ENCODE measurements at regions not wholly inside any gene's neighbourhood (a gene's known extent, or its start where the extent isn't known, plus 50 kb on each side); places are given as distances from the start of the nearest gene placed in this dataset.

DNA sequence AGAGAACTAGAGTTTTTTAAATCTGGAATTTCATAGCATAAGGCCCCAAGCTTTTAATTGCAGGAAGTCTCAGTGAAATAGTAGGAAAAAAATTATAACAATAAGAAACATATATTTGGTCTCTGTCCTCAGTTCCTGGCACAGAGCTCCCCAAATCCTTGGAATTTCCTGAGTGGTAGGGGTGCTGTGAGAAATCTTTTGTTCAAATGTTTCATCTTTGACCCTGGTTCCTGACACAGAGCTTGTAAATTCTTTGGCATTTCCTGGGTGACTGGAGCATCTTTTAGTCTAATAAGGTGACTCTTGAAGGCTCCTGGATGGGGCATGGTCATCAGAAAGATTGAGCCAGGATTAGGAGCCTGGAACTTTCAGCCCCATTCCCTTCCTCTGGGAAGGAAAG, 225.7 kb upstream of the AJAP1 start:
- H3K36me3 Mint-ChIP-seq (ENCODE audit: insufficient read depth, unreplicated experiment), result no peaks in the 10 kb centered on the region

DNA sequence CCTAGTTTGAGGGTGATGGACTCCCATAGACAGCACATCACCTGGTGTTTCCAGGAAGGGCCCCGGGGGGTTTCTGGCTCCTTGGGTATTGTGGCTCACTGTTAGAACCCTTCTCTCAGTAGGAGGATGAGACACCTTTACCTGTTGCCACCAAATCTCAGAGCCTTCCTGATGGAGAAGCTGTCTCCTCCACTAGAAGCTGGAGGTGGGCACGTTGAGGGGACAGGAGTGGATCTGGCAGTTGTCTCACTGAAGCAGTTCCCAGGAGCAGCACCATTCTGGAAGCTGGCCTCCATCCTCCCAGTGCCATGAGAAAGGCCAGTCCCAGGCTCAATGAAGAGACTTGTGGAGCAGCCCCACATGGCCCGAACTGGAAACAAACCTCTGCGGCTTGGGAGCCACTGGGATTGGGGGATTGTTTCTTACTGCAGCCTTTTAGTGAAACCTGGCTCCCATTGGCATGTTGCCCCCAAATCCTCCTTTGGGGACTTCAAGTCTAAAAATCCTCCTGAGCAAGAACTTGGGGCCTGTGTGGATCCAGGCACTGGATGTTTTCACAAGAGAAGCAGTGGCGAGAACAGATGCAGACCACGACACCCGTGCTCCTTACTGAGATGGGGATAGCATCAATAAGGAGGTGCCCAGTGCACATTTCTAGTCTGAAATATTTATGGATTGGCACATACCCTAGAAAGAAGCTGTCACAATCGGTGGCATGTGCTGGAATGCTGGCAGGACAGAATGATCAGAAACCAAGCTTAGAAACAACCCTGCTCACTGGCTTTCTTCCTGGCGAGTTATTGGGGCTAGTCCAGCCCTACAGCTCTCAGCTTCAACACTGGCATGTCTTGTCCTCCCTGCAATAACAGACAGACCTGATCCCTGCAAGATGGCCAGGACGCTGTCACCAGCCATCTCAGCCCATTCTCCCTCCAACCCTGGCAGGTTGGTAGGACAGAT, 223.7 kb upstream of the AJAP1 start:
- no peak for DNase-seq
- BruUV-seq (replicated peaks), result no TSS peak
- Mint-ChIP-seq H3K9me3 (ENCODE audit: low read depth, unreplicated experiment) (peaks cover 12% of the 10 kb centered on the region), H3K27ac (ENCODE audit: unreplicated experiment) (no peak overlapping the region), H3K36me3 (ENCODE audit: insufficient read depth, unreplicated experiment) (no peaks in the 10 kb centered on the region), H3K4me3 (ENCODE audit: low read depth, unreplicated experiment) (no peak overlapping the region), H3K4me1 (ENCODE audit: low read depth, unreplicated experiment) (no peaks in the 10 kb centered on the region), H3K27me3 (ENCODE audit: unreplicated experiment) (no peaks in the 10 kb centered on the region)
- intact Hi-C loops (cut with micrococcal nuclease; ENCODE audit: unreplicated experiment), result no loop called here
- TF ChIP-seq, protein P1, sequence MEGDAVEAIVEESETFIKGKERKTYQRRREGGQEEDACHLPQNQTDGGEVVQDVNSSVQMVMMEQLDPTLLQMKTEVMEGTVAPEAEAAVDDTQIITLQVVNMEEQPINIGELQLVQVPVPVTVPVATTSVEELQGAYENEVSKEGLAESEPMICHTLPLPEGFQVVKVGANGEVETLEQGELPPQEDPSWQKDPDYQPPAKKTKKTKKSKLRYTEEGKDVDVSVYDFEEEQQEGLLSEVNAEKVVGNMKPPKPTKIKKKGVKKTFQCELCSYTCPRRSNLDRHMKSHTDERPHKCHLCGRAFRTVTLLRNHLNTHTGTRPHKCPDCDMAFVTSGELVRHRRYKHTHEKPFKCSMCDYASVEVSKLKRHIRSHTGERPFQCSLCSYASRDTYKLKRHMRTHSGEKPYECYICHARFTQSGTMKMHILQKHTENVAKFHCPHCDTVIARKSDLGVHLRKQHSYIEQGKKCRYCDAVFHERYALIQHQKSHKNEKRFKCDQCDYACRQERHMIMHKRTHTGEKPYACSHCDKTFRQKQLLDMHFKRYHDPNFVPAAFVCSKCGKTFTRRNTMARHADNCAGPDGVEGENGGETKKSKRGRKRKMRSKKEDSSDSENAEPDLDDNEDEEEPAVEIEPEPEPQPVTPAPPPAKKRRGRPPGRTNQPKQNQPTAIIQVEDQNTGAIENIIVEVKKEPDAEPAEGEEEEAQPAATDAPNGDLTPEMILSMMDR (IDR thresholded peaks at IDR 0.05; ENCODE audit: unreplicated experiment), result no peak
- CTCF ChIA-PET, result no interaction called here

More for the DNA sequence above, 225.7 kb upstream of the AJAP1 start:
- CTCF ChIA-PET, result no interaction called here
- intact Hi-C loops (cut with micrococcal nuclease; ENCODE audit: unreplicated experiment), result no loop called here
- TF ChIP-seq, protein P1 (IDR thresholded peaks at IDR 0.05; ENCODE audit: unreplicated experiment), result no peak
- H3K27me3 Mint-ChIP-seq (ENCODE audit: unreplicated experiment), result no peaks in the 10 kb centered on the region
- H3K9me3 Mint-ChIP-seq (ENCODE audit: low read depth, unreplicated experiment), result peaks cover 4% of the 10 kb centered on the region
- no TSS peak for BruUV-seq (replicated peaks)
- H3K27ac Mint-ChIP-seq (ENCODE audit: unreplicated experiment), result no peak overlapping the region
- no peaks in the 10 kb centered on the region for H3K4me1 Mint-ChIP-seq (ENCODE audit: low read depth, unreplicated experiment)
- DNase-seq, result no peak
- H3K4me3 Mint-ChIP-seq (ENCODE audit: low read depth, unreplicated experiment), result no peak overlapping the region

DNA sequence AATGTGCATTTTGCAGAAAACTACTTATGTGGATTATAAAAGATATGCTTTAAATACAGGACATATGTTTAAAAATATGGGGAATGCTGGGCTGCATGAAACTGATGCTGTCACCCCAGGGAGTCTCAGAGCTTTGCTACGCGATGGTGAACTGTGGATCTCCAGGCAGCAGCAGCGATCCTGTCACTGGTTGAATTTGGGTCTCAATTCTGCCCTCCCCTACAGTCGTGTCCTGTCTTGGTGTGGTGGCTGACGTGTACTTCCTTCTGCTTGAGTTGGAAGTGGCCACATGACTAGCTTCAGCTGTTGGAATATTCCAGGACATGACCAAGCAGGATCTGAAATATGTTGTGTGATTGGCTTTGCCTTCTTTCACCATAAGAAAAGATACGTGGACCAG, 222.9 kb upstream of the AJAP1 start:
- peaks cover 12% of the 10 kb centered on the region for H3K9me3 Mint-ChIP-seq (ENCODE audit: low read depth, unreplicated experiment)
- no TSS peak for BruUV-seq (replicated peaks)
- H3K4me3 Mint-ChIP-seq (ENCODE audit: low read depth, unreplicated experiment), result no peak overlapping the region
- H3K27ac Mint-ChIP-seq (ENCODE audit: unreplicated experiment), result no peak overlapping the region
- TF ChIP-seq, protein P1 (IDR thresholded peaks at IDR 0.05; ENCODE audit: unreplicated experiment), result no peak
- DNase-seq, result no peak
- CTCF ChIA-PET, result no interaction called here
- intact Hi-C loops (cut with micrococcal nuclease; ENCODE audit: unreplicated experiment), result no loop called here
- H3K27me3 Mint-ChIP-seq (ENCODE audit: unreplicated experiment), result no peaks in the 10 kb centered on the region
- no peaks in the 10 kb centered on the region for H3K4me1 Mint-ChIP-seq (ENCODE audit: low read depth, unreplicated experiment)
- no peaks in the 10 kb centered on the region for H3K36me3 Mint-ChIP-seq (ENCODE audit: insufficient read depth, unreplicated experiment)

DNA sequence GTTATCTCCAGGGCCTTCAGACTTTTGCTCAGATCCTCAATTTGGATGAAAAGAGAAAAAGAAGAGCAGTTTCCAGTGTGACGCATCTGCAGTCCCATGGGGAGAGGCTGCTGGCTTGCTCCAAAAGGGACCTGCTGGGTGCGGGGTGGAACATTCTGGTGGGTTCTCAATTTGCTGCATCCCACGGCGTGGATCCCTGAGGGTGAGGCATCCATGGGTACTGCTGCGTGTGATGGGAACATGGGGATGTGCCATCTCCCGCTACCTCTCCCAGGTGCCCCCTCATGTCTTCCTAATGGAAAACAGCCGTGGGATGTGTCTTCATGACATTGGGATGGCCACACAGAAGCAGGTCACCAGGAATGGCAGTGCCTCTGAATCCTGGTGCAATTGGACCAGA, 221.3 kb upstream of the AJAP1 start:
- H3K36me3 Mint-ChIP-seq (ENCODE audit: insufficient read depth, unreplicated experiment), result no peaks in the 10 kb centered on the region

More for the DNA sequence above, 221.3 kb upstream of the AJAP1 start:
- Mint-ChIP-seq H3K4me3 (ENCODE audit: low read depth, unreplicated experiment) (no peak overlapping the region), H3K27me3 (ENCODE audit: unreplicated experiment) (no peaks in the 10 kb centered on the region), H3K9me3 (ENCODE audit: low read depth, unreplicated experiment) (peaks cover 16% of the 10 kb centered on the region), H3K4me1 (ENCODE audit: low read depth, unreplicated experiment) (no peaks in the 10 kb centered on the region), H3K27ac (ENCODE audit: unreplicated experiment) (no peak overlapping the region)
- TF ChIP-seq, protein P1 (IDR thresholded peaks at IDR 0.05; ENCODE audit: unreplicated experiment), result no peak
- intact Hi-C loops (cut with micrococcal nuclease; ENCODE audit: unreplicated experiment), result no loop called here
- no peak for DNase-seq
- CTCF ChIA-PET, result no interaction called here
- no TSS peak for BruUV-seq (replicated peaks)
